GM12878 (cell line): ENCODE measurements at regions not wholly inside any gene's neighbourhood (a gene's known extent, or its start where the extent isn't known, plus 50 kb on each side); places are given as distances from the start of the nearest gene placed in this dataset.

Experiments used
- CBX3 ChIP-seq: fragments of 200-600 bp; sonication (generic); IDR thresholded peaks from 2 replicates; pipeline ENCODE4 v1.6.1; 2016; ENCODE audit warnings: low read depth, borderline replicate concordance
- EZH2 ChIP-seq: IDR thresholded peaks from 2 replicates; pipeline ENCODE4 v1.6.1; 2012; ENCODE audit warnings: low read depth, mild to moderate bottlenecking, control low read depth, inconsistent platforms, low read length, borderline replicate concordance; ENCODE audit not compliant: control insufficient read depth
- FOS ChIP-seq: IDR thresholded peaks from 3 replicates; pipeline ENCODE4 v1.6.1; 2011; ENCODE audit warnings: borderline replicate concordance; ENCODE audit not compliant: insufficient read length; ENCODE audit errors: extremely low read depth
- GATAD2B ChIP-seq: fragments of 450-650 bp; conservative IDR thresholded peaks from 2 replicates; pipeline ENCODE4 v1.6.1; 2017; ENCODE audit warnings: low read depth, mild to moderate bottlenecking, moderate library complexity
- MAX ChIP-seq: IDR thresholded peaks from 2 replicates; pipeline ENCODE4 v1.6.1; 2012; ENCODE audit warnings: low read depth, low read length, improper control_type of control experiment
- POLR2AphosphoS5 ChIP-seq: IDR thresholded peaks from 2 replicates; pipeline ENCODE4 v1.6.1; 2011; ENCODE audit warnings: mild to moderate bottlenecking, low read length, inconsistent platforms
- SIX5 ChIP-seq: IDR thresholded peaks from 2 replicates; pipeline ENCODE4 v1.6.1; 2011; ENCODE audit warnings: mild to moderate bottlenecking, low read depth, low read length, moderate library complexity; ENCODE audit not compliant: severe bottlenecking
- ZBTB4 ChIP-seq: fragments of 450-650 bp; formaldehyde crosslinking; IDR thresholded peaks from 2 replicates; pipeline ENCODE4 v1.4.0; 2022; ENCODE audit warnings: mild to moderate bottlenecking, moderate library complexity
- ZNF207 ChIP-seq: fragments of 450-650 bp; IDR thresholded peaks from 2 replicates; pipeline ENCODE4 v1.6.1; 2014; ENCODE audit warnings: antibody characterized with exemption, mild to moderate bottlenecking, borderline replicate concordance
- TF ChIP-seq, protein P1 (sequence below): IDR thresholded peaks from 2 replicates; pipeline ENCODE4 v1.6.1; 2012; ENCODE audit warnings: low read depth, low read length, improper control_type of control experiment
- TF ChIP-seq, protein P2 (sequence below), 3 experiments: IDR thresholded peaks in 2 of 3; conservative IDR thresholded peaks in 1 of 3; 2 replicates each; pipeline ENCODE4 v1.5.1; 2011; ENCODE audit warnings: low read depth in 3 of 3, low read length in 3 of 3, mild to moderate bottlenecking in 3 of 3, control low read depth in 2 of 3, moderate library complexity in 2 of 3, inconsistent platforms in 1 of 3, mixed read lengths in 1 of 3; ENCODE audit not compliant: control insufficient read depth in 2 of 3, insufficient read depth in 1 of 3; ENCODE audit errors: extremely low read depth in 1 of 3

DNA sequence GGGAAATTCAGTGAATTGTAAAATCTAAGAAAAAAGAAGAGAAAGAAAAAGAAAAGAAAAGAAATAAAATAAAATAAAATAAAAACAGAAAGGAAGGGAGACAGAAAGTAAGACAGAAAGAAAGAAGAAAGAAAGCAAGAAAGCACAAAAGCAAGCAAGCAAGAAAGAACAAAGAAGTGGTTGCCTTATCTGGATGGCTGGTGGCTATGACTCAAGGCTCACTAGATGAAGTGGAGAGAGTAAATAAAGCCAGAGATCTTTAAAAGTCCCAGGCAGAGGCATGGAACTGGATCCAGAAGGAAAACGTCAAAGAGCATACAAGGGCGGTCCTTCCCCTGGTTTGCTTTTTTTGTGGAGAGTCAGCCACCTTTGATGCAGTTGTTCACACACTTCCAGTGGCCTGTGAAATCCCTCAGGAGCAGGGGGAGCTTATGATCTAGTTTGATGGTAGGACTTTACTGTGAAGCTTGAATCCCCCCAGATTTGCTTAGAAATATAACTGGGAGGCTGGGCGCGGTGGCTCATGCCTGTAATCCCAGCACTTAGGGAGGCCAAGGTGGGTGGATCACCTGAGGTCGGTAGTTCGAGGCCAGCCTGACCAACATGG, 176.7 kb upstream of the HMHB1 start:
- TF ChIP-seq ZBTB4: no peak
- no peak for TF ChIP-seq SIX5
- TF ChIP-seq, protein P1, sequence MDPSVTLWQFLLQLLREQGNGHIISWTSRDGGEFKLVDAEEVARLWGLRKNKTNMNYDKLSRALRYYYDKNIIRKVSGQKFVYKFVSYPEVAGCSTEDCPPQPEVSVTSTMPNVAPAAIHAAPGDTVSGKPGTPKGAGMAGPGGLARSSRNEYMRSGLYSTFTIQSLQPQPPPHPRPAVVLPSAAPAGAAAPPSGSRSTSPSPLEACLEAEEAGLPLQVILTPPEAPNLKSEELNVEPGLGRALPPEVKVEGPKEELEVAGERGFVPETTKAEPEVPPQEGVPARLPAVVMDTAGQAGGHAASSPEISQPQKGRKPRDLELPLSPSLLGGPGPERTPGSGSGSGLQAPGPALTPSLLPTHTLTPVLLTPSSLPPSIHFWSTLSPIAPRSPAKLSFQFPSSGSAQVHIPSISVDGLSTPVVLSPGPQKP: no peak
- TF ChIP-seq, protein P2, sequence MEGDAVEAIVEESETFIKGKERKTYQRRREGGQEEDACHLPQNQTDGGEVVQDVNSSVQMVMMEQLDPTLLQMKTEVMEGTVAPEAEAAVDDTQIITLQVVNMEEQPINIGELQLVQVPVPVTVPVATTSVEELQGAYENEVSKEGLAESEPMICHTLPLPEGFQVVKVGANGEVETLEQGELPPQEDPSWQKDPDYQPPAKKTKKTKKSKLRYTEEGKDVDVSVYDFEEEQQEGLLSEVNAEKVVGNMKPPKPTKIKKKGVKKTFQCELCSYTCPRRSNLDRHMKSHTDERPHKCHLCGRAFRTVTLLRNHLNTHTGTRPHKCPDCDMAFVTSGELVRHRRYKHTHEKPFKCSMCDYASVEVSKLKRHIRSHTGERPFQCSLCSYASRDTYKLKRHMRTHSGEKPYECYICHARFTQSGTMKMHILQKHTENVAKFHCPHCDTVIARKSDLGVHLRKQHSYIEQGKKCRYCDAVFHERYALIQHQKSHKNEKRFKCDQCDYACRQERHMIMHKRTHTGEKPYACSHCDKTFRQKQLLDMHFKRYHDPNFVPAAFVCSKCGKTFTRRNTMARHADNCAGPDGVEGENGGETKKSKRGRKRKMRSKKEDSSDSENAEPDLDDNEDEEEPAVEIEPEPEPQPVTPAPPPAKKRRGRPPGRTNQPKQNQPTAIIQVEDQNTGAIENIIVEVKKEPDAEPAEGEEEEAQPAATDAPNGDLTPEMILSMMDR (IDR thresholded peaks at IDR 0.05 in 2 of 3, conservative IDR thresholded peaks at IDR 0.05 in 1 of 3; ENCODE audit: control insufficient read depth in 2 of 3, extremely low read depth in 1 of 3, insufficient read depth in 1 of 3, low read depth in 3 of 3, low read length in 3 of 3): no peak
- TF ChIP-seq POLR2AphosphoS5: no peak
- no peak for TF ChIP-seq ZNF207
- TF ChIP-seq MAX: no peak
- TF ChIP-seq CBX3: no peak
- TF ChIP-seq FOS: no peak
- no peak for TF ChIP-seq GATAD2B
- TF ChIP-seq EZH2: no peak
